PC-9 (cell line): ENCODE measurements at regions not wholly inside any gene's neighbourhood (a gene's known extent, or its start where the extent isn't known, plus 50 kb on each side); places are given as distances from the start of the nearest gene placed in this dataset.

Experiments
- BruUV-seq: library from RNA; stranded (reverse); fragments of 400-500 nt; replicated peaks from 2 replicates; lab custom pipeline; 2021; lab: Mats Ljungman, UMichigan
- CTCF ChIA-PET: fragments of 300-600 bp; sonication (Branson Sonifier 250); formaldehyde crosslinking; loops from one replicate; lab custom pipeline; 2022; ENCODE audit warnings: antibody characterized with exemption; lab: Charles Lee
- POLR2A ChIA-PET: fragments of 300-600 bp; sonication (Branson Sonifier 250); formaldehyde crosslinking; loops from one replicate; lab custom pipeline; 2022; ENCODE audit warnings: antibody characterized with exemption; ENCODE audit not compliant: unreplicated experiment; lab: Charles Lee
- DNase-seq, 2 experiments: peaks; one replicate each; pipeline versions ENCODE4 v3.0.0 to v3.0.0-alpha.2; 2015 to 2022; ENCODE audit warnings: mixed read lengths in 1 of 2
- H2AFZ ChIP-seq: fragments of 200-600 bp; sonication (generic); 2 replicates; pipeline ENCODE4 v1.8.1; 2017; ENCODE audit warnings: antibody characterized with exemption
- H3F3A ChIP-seq: fragments of 200-600 bp; sonication (generic); 2 replicates; pipeline ENCODE4 v1.8.1; 2017; ENCODE audit warnings: antibody characterized with exemption, mild to moderate bottlenecking, low read depth; ENCODE audit not compliant: insufficient read depth
- H3K27ac ChIP-seq: fragments of 200-600 bp; sonication (generic); 2 replicates; pipeline ENCODE4 v1.6.1; 2016; ENCODE audit warnings: mixed run types
- H3K27me3 ChIP-seq: fragments of 200-600 bp; sonication (generic); 2 replicates; pipeline ENCODE4 v1.6.1; 2016; ENCODE audit warnings: low read depth, mixed run types; ENCODE audit not compliant: insufficient read depth
- H3K36me3 ChIP-seq: fragments of 200-600 bp; sonication (generic); 2 replicates; pipeline ENCODE4 v1.6.1; 2016; ENCODE audit warnings: low read depth, mixed run types
- H3K4me1 ChIP-seq: fragments of 200-600 bp; sonication (generic); replicated peaks from 2 replicates; pipeline ENCODE4 v1.6.1; 2016; ENCODE audit warnings: mixed run types; ENCODE audit not compliant: insufficient read depth
- H3K4me2 ChIP-seq: fragments of 200-600 bp; sonication (generic); 2 replicates; pipeline ENCODE4 v1.6.1; 2017; ENCODE audit warnings: mixed run types
- H3K4me3 ChIP-seq: fragments of 200-600 bp; sonication (generic); 2 replicates; pipeline ENCODE4 v1.6.1; 2016; ENCODE audit warnings: mixed run types
- H3K79me2 ChIP-seq: fragments of 200-600 bp; sonication (generic); 2 replicates; pipeline ENCODE4 v1.6.1; 2017; ENCODE audit warnings: low read depth, mixed run types
- H3K9me2 ChIP-seq: fragments of 200-600 bp; sonication (generic); 2 replicates; pipeline ENCODE4 v1.8.1; 2017; ENCODE audit warnings: mild to moderate bottlenecking; ENCODE audit not compliant: insufficient read depth
- H3K9me3 ChIP-seq: fragments of 200-600 bp; sonication (generic); 2 replicates; pipeline ENCODE4 v1.8.1; 2016; ENCODE audit warnings: low read depth; ENCODE audit not compliant: insufficient read depth
- H4K20me1 ChIP-seq: fragments of 200-600 bp; sonication (generic); 2 replicates; pipeline ENCODE4 v1.8.1; 2017; ENCODE audit not compliant: insufficient read depth
- CTCF ChIP-seq: fragments of 200-600 bp; sonication (generic); conservative IDR thresholded peaks from 2 replicates; pipeline ENCODE4 v1.6.1; 2017; ENCODE audit warnings: mixed run types, antibody characterized with exemption, mild to moderate bottlenecking, moderate library complexity
- EZH2 ChIP-seq: fragments of 200-600 bp; sonication (generic); IDR thresholded peaks from 2 replicates; pipeline ENCODE4 v1.8.0; 2017; ENCODE audit warnings: antibody characterized with exemption, low read depth
- intact Hi-C: fragments of 100-400 bp; cut with micrococcal nuclease; formaldehyde crosslinking; loops from one replicate; pipeline ENCODE4 v1.10.0; 2022; ENCODE audit not compliant: unreplicated experiment

GRCh38 chr16:62254847-62255246, 218.6 kb upstream of the CDH8 start:
- Histone ChIP-seq H3K4me1 (no peaks in the 10 kb centered on the region), H3K9me3 (no peaks in the 10 kb centered on the region), H4K20me1 (no peaks in the 10 kb centered on the region), H2AFZ (no peak overlapping the region), H3K9me2 (no peaks in the 10 kb centered on the region), H3K27me3 (no peaks in the 10 kb centered on the region), H3K79me2 (no peaks in the 10 kb centered on the region), H3F3A (no peaks in the 10 kb centered on the region), H3K4me3 (no peak overlapping the region), H3K27ac (no peak overlapping the region), H3K4me2 (no peak overlapping the region), H3K36me3 (no peaks in the 10 kb centered on the region)
- ChIA-PET POLR2A (no interaction called here), CTCF (no interaction called here)
- no TSS peak for BruUV-seq
- no peak for DNase-seq
- no peak for TF ChIP-seq EZH2
- no peak for TF ChIP-seq CTCF
- intact Hi-C loops = no loop called here

- no peak overlapping the region for H3K27ac ChIP-seq
- intact Hi-C loops = no loop called here
- no peaks in the 10 kb centered on the region for H3K79me2 ChIP-seq
- H4K20me1 ChIP-seq = no peaks in the 10 kb centered on the region
- H2AFZ ChIP-seq = no peak overlapping the region
- no peaks in the 10 kb centered on the region for H3K4me1 ChIP-seq
- no peaks in the 10 kb centered on the region for H3K27me3 ChIP-seq
- ChIA-PET CTCF (no interaction called here), POLR2A (no interaction called here)
- no peaks in the 10 kb centered on the region for H3K36me3 ChIP-seq
- BruUV-seq = no TSS peak
- DNase-seq = no peak
- H3K4me3 ChIP-seq = no peak overlapping the region
- no peaks in the 10 kb centered on the region for H3F3A ChIP-seq
- TF ChIP-seq EZH2 (no peak), CTCF (no peak)
- H3K4me2 ChIP-seq = no peak overlapping the region
- H3K9me2 ChIP-seq = no peaks in the 10 kb centered on the region
- no peaks in the 10 kb centered on the region for H3K9me3 ChIP-seq
These were observed 218.1 kb upstream of the CDH8 start for GRCh38 chr16:62254372-62254771.

DNA sequence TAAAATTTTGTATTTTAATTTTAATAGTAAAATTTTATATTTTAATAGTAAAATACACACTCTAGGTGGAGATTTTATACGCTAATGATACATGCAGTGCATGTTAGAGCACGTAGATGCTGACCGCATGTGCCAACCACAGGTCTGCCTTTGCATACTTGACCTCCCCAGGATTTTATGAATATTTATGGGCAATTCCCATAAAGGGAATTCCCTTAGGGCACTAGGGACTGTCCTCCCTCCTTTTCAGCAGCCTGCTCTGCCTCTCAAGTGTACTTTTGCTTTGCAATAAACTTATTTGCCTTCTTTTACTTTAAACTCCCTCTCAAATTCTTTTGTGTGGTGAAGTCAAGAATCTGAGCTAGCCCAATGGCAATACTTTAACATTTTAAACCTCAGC, 217.7 kb upstream of the CDH8 start:
- TF ChIP-seq CTCF (no peak), EZH2 (no peak)
- no peaks in the 10 kb centered on the region for H3K9me3 ChIP-seq
- intact Hi-C loops = no loop called here
- no peak overlapping the region for H3K27ac ChIP-seq
- no peaks in the 10 kb centered on the region for H3K27me3 ChIP-seq
- no peak overlapping the region for H3K4me2 ChIP-seq
- BruUV-seq = no TSS peak
- H3K79me2 ChIP-seq = no peaks in the 10 kb centered on the region
- no peak overlapping the region for H3K4me3 ChIP-seq
- ChIA-PET CTCF (no interaction called here), POLR2A (no interaction called here)
- no peaks in the 10 kb centered on the region for H3F3A ChIP-seq
- no peak overlapping the region for H2AFZ ChIP-seq
- no peaks in the 10 kb centered on the region for H3K9me2 ChIP-seq
- no peaks in the 10 kb centered on the region for H3K36me3 ChIP-seq
- DNase-seq = no peak
- H3K4me1 ChIP-seq = no peaks in the 10 kb centered on the region
- H4K20me1 ChIP-seq = no peaks in the 10 kb centered on the region
